A673 (cell line): ENCODE measurements at regions not wholly inside any gene's neighbourhood (a gene's known extent, or its start where the extent isn't known, plus 50 kb on each side); places are given as distances from the start of the nearest gene placed in this dataset. TPM values are rescaled to one million over a fixed set of nuclear protein-coding genes. Genes with fewer than 3 reads are reported as not detected.

Source experiments
- BruUV-seq: library from RNA; stranded (reverse); fragments of 400-500 nt; replicated peaks from 2 replicates; lab custom pipeline; 2021; lab: Mats Ljungman, UMichigan
- CTCF ChIA-PET: fragments of 300-600 bp; sonication (Branson Sonifier 250); formaldehyde crosslinking; loops from one replicate; lab custom pipeline; 2022; ENCODE audit warnings: antibody characterized with exemption; lab: Charles Lee
- POLR2A ChIA-PET: fragments of 300-600 bp; sonication (Branson Sonifier 250); formaldehyde crosslinking; loops from one replicate; lab custom pipeline; 2022; ENCODE audit warnings: antibody characterized with exemption; ENCODE audit not compliant: low non-redundant PET; lab: Charles Lee
- DNase-seq: peaks from one replicate; pipeline ENCODE4 v3.0.0-alpha.2; 2015; ENCODE audit warnings: low spot score
- H3K27ac ChIP-seq: fragments of 200-600 bp; sonication (generic); 2 replicates; pipeline ENCODE4 v1.5.1; 2016; ENCODE audit warnings: mixed run types, low read depth, mild to moderate bottlenecking, mixed read lengths, antibody characterized with exemption, low read length; ENCODE audit not compliant: poor library complexity, severe bottlenecking
- H3K27me3 ChIP-seq: fragments of 200-600 bp; sonication (generic); replicated peaks from 2 replicates; pipeline ENCODE4 v1.6.1; 2017; ENCODE audit warnings: mixed run types, low read depth, mild to moderate bottlenecking, mixed read lengths, antibody characterized with exemption, low read length; ENCODE audit not compliant: insufficient read depth, poor library complexity
- H3K36me3 ChIP-seq: fragments of 200-600 bp; sonication (generic); 2 replicates; pipeline ENCODE4 v1.6.1; 2016; ENCODE audit warnings: mixed run types, mild to moderate bottlenecking, mixed read lengths, antibody characterized with exemption, low read length; ENCODE audit not compliant: insufficient read depth, poor library complexity, severe bottlenecking
- H3K4me1 ChIP-seq: fragments of 200-600 bp; sonication (generic); 2 replicates; pipeline ENCODE4 v1.6.1; 2017; ENCODE audit warnings: mixed run types, mild to moderate bottlenecking, mixed read lengths, antibody characterized with exemption, low read length; ENCODE audit not compliant: insufficient read depth, poor library complexity, severe bottlenecking
- H3K4me3 ChIP-seq: fragments of 200-600 bp; sonication (generic); 2 replicates; pipeline ENCODE4 v1.5.1; 2016; ENCODE audit warnings: low read depth, mixed run types, mild to moderate bottlenecking, mixed read lengths, low read length; ENCODE audit not compliant: poor library complexity, severe bottlenecking
- H3K9me3 ChIP-seq: fragments of 200-600 bp; sonication (generic); 2 replicates; pipeline ENCODE4 v1.6.1; 2016; ENCODE audit warnings: mixed run types, low read depth, mild to moderate bottlenecking, mixed read lengths, antibody characterized with exemption, low read length; ENCODE audit not compliant: poor library complexity, severe bottlenecking
- EZH2 ChIP-seq: fragments of 200-600 bp; sonication (generic); IDR thresholded peaks from 2 replicates; pipeline ENCODE4 v1.6.1; 2017; ENCODE audit warnings: borderline replicate concordance, low read depth, mild to moderate bottlenecking, mixed read lengths, antibody characterized with exemption, low read length; ENCODE audit not compliant: poor library complexity, severe bottlenecking
- intact Hi-C: fragments of 100-400 bp; cut with micrococcal nuclease; formaldehyde crosslinking; loops from one replicate; pipeline ENCODE4 v1.10.0; 2022; ENCODE audit not compliant: unreplicated experiment
- microRNA-seq: library from miRNA; unstranded; fragments of <30 nt; microRNA quantifications from one replicate; pipeline ENCODE4 v1.2.0, GENCODE V29; 2021
- TF ChIP-seq, protein P1 (sequence below): fragments of 300-800, 200-600 bp; sonication (generic); conservative IDR thresholded peaks from 2 replicates; pipeline ENCODE4 v1.5.1; 2017; ENCODE audit warnings: low read depth, mild to moderate bottlenecking, antibody characterized with exemption, low read length, moderate library complexity, mixed read lengths

DNA sequence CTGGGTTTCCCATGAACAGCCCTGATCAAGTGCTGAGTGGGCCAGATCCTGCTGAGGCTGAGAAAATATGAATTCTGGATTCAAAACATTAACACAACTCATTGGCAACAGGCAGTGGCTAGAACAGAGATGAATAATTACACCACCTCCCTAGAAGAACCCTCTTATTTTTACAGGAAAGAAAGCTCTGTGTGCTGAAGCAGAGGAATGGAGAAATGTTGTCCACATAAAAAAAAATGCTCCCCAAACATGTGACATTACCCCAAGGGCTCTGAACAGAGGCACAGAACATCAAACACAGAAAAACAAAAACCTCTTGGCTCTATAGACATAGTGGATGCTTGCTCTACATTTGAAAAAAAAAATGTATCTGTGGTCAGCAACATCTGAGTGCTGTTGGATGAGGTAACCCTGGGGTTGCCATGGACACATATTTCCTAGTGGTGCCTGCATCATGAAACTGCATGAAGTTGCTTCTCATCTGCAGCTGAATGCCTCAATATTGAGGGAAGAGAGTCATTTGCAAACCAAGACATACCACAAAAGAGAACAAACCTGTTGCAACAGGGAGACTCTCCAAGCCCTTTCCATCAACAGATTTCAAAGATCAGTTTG is 98.8 kb downstream of the SNX19 start:
- intact Hi-C loops = no loop called here
- no peaks in the 10 kb centered on the region for H3K36me3 ChIP-seq
- CTCF ChIA-PET = no interaction called here
- no TSS peak for BruUV-seq
- POLR2A ChIA-PET = no interaction called here
- H3K27ac ChIP-seq = no peak overlapping the region
- no peaks in the 10 kb centered on the region for H3K9me3 ChIP-seq
- peaks cover 26% of the 10 kb centered on the region for H3K4me1 ChIP-seq
- no peak for DNase-seq
- no peaks in the 10 kb centered on the region for H3K27me3 ChIP-seq
- no peak overlapping the region for H3K4me3 ChIP-seq
- no peak for TF ChIP-seq EZH2
- TF ChIP-seq, protein P1, sequence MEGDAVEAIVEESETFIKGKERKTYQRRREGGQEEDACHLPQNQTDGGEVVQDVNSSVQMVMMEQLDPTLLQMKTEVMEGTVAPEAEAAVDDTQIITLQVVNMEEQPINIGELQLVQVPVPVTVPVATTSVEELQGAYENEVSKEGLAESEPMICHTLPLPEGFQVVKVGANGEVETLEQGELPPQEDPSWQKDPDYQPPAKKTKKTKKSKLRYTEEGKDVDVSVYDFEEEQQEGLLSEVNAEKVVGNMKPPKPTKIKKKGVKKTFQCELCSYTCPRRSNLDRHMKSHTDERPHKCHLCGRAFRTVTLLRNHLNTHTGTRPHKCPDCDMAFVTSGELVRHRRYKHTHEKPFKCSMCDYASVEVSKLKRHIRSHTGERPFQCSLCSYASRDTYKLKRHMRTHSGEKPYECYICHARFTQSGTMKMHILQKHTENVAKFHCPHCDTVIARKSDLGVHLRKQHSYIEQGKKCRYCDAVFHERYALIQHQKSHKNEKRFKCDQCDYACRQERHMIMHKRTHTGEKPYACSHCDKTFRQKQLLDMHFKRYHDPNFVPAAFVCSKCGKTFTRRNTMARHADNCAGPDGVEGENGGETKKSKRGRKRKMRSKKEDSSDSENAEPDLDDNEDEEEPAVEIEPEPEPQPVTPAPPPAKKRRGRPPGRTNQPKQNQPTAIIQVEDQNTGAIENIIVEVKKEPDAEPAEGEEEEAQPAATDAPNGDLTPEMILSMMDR = no peak

DNA sequence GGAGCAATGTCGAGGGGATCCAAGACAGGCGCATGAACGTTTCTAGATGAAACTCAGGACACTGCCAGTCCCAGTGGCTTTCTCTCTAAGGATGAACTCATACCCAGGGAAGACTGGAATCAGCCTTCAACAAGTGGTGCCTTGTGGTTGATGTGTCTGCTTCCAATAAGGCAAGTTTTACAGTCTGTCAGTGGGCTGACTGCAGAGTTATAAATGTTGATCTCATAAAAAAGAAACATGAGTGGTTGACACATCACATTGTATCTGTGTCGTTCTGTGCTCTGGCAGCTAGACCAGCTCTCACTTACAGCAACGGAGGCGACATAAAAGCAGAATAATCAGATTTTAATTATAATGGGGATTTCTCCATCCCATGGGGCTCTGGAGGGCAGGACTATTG is 96.7 kb downstream of the SNX19 start:
- ChIA-PET POLR2A (no interaction called here), CTCF (no interaction called here)
- intact Hi-C loops = no loop called here
- peak; percentile 84 for DNase-seq
- no peaks in the 10 kb centered on the region for H3K9me3 ChIP-seq
- peaks cover 26% of the 10 kb centered on the region for H3K4me1 ChIP-seq
- BruUV-seq = no TSS peak
- peak overlapping the region; percentile 6 for H3K27ac ChIP-seq
- TF ChIP-seq, protein P1 = no peak
- no peak for TF ChIP-seq EZH2
- no peaks in the 10 kb centered on the region for H3K27me3 ChIP-seq
- H3K36me3 ChIP-seq = no peaks in the 10 kb centered on the region
- H3K4me3 ChIP-seq = no peak overlapping the region

Small RNA genes in the stretch of these regions (microRNA-seq; reads per million reads assigned to microRNA genes)
- gene MIR8052 = not detected
